ENCODE measurements at regions not wholly inside any gene's neighbourhood (a gene's known extent, or its start where the extent isn't known, plus 50 kb on each side); places are given as distances from the start of the nearest gene placed in this dataset.

GRCh38 chr18:22701326-22701725, 231.8 kb upstream of the RBBP8 start:
- TF ChIP-seq ATF3 (IDR thresholded peaks at IDR 0.05): no peak
- TF ChIP-seq POLR2A (IDR thresholded peaks at IDR 0.05; ENCODE audit: borderline replicate concordance, extremely low read depth, insufficient read depth, insufficient read length): no peak
- no peak for TF ChIP-seq SRF (IDR thresholded peaks at IDR 0.05; ENCODE audit: low read depth)
- TF ChIP-seq EZH2 (IDR thresholded peaks at IDR 0.05): no peak
- TF ChIP-seq, protein P1, sequence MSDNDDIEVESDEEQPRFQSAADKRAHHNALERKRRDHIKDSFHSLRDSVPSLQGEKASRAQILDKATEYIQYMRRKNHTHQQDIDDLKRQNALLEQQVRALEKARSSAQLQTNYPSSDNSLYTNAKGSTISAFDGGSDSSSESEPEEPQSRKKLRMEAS (IDR thresholded peaks at IDR 0.05): no peak
- no peak for TF ChIP-seq EGR1 (IDR thresholded peaks at IDR 0.05; ENCODE audit: low read depth)
- no peak for TF ChIP-seq SP1 (IDR thresholded peaks at IDR 0.05; ENCODE audit: low read depth)
- TF ChIP-seq REST (IDR thresholded peaks at IDR 0.05; ENCODE audit: low read depth): no peak
- TF ChIP-seq CEBPB (IDR thresholded peaks at IDR 0.05; ENCODE audit: low read depth): no peak
- Histone ChIP-seq H3K4me1 (ENCODE audit: control insufficient read depth in 1 of 2, insufficient read depth in 2 of 2, low read length in 2 of 2) (peaks cover 0 to 6% of the 10 kb centered on the region in 2 experiments; a peak in 2 of 4 replicates), H3K27me3 (ENCODE audit: insufficient read depth, low read length) (no peaks in the 10 kb centered on the region), H3K9me2 (ENCODE audit: insufficient read depth) (no peaks in the 10 kb centered on the region), H3K9ac (ENCODE audit: low read length) (no peak overlapping the region), H3K27ac (ENCODE audit: low read depth, low read length) (no peak overlapping the region), H3K4me2 (ENCODE audit: low read length) (no peak overlapping the region), H3K36me3 (ENCODE audit: control insufficient read depth in 1 of 2, insufficient read depth in 2 of 2, low read length in 2 of 2) (no peaks in the 10 kb centered on the region), H2AFZ (ENCODE audit: low read depth, low read length, poor library complexity, severe bottlenecking) (no peak overlapping the region), H4K20me1 (ENCODE audit: insufficient read depth) (no peaks in the 10 kb centered on the region), H3K9me3 (ENCODE audit: control insufficient read depth in 1 of 2, insufficient read depth in 1 of 2, low read depth in 1 of 2, low read length in 2 of 2) (no peaks in the 10 kb centered on the region), H3K4me3 (replicated peaks in 1 of 2; ENCODE audit: low read depth in 1 of 2, low read length in 2 of 2) (no peak overlapping the region), H3K79me2 (ENCODE audit: insufficient read depth, low read length) (no peaks in the 10 kb centered on the region)
- ChIA-PET POLR2A (no interaction called here), RAD21 (ENCODE audit: low non-redundant PET in 1 of 2, low total read pairs in 2 of 2, uncharacterized antibody in 2 of 2, unreplicated experiment in 2 of 2) (no interaction called here), CTCF (no interaction called here)
- BruUV-seq (replicated peaks): no TSS peak
- DNase-seq (ENCODE audit: low read depth, low spot score): no peak
- intact Hi-C loops (cut with micrococcal nuclease): loop anchor here (5.0 to 10.0 kb wide), 2 partner anchors 537 to 784 kb away; partner anchors contain the start of gene GATA6
- no peak for ATAC-seq

Measured in HCT116 (cell line).